SJCRH30 (cell line): ENCODE measurements at regions not wholly inside any gene's neighbourhood (a gene's known extent, or its start where the extent isn't known, plus 50 kb on each side); places are given as distances from the start of the nearest gene placed in this dataset.

Experiments used
- DNase-seq, 2 experiments: peaks; one replicate each; pipeline ENCODE4 v3.0.0-alpha.2; 2015 to 2020
- H3K27ac ChIP-seq: fragments of 250-450 bp; sonication (Bioruptor Pico); 2 replicates; pipeline ENCODE4 v1.5.1; 2020; ENCODE audit warnings: mild to moderate bottlenecking, moderate library complexity
- H3K27me3 ChIP-seq: fragments of 250-450 bp; sonication (Bioruptor Pico); 2 replicates; pipeline ENCODE4 v1.5.1; 2020; ENCODE audit warnings: mild to moderate bottlenecking, moderate library complexity
- H3K36me3 ChIP-seq: fragments of 250-450 bp; sonication (Bioruptor Pico); 2 replicates; pipeline ENCODE4 v1.5.1; 2020; ENCODE audit warnings: mild to moderate bottlenecking, moderate library complexity
- H3K4me1 ChIP-seq: fragments of 250-450 bp; sonication (Bioruptor Pico); 2 replicates; pipeline ENCODE4 v1.5.1; 2020; ENCODE audit warnings: mild to moderate bottlenecking, moderate library complexity
- H3K4me3 ChIP-seq: fragments of 250-450 bp; sonication (Bioruptor Pico); 2 replicates; pipeline ENCODE4 v1.5.1; 2020; ENCODE audit warnings: mild to moderate bottlenecking, moderate library complexity
- H3K9me3 ChIP-seq: fragments of 250-450 bp; sonication (Bioruptor Pico); replicated peaks from 2 replicates; pipeline ENCODE4 v1.5.1; 2020; ENCODE audit warnings: mild to moderate bottlenecking, moderate library complexity

- DNase-seq = no peak
- Histone ChIP-seq H3K4me1 (no peaks in the 10 kb centered on the region; the same call in 1 of the 2 replicates), H3K27ac (no peak overlapping the region), H3K4me3 (no peak overlapping the region), H3K9me3 (no peaks in the 10 kb centered on the region), H3K27me3 (peaks cover 5% of the 10 kb centered on the region; the same call in 1 of the 2 replicates), H3K36me3 (no peaks in the 10 kb centered on the region)
Measured at GRCh38 chr15:68482246-68482645, 50.3 kb upstream of the ITGA11 start.

GRCh38 chr15:68483165-68483564 is 51.2 kb upstream of the ITGA11 start:
- no peak overlapping the region for H3K4me3 ChIP-seq
- H3K4me1 ChIP-seq = no peaks in the 10 kb centered on the region; the same call in 1 of the 2 replicates
- H3K36me3 ChIP-seq = no peaks in the 10 kb centered on the region

GRCh38 chr15:68484220-68484619 is 52.3 kb upstream of the ITGA11 start:
- H3K36me3 ChIP-seq = no peaks in the 10 kb centered on the region
- no peaks in the 10 kb centered on the region; the same call in 1 of the 2 replicates for H3K4me1 ChIP-seq
- H3K27me3 ChIP-seq = peaks cover 5% of the 10 kb centered on the region; the same call in 1 of the 2 replicates
- no peaks in the 10 kb centered on the region for H3K9me3 ChIP-seq
- H3K4me3 ChIP-seq = no peak overlapping the region
- no peak overlapping the region for H3K27ac ChIP-seq
- DNase-seq = no peak

More at GRCh38 chr15:68483165-68483564, 51.2 kb upstream of the ITGA11 start:
- H3K9me3 ChIP-seq = no peaks in the 10 kb centered on the region
- H3K27me3 ChIP-seq = peaks cover 5% of the 10 kb centered on the region; the same call in 1 of the 2 replicates
- no peak overlapping the region for H3K27ac ChIP-seq
- DNase-seq = no peak

GRCh38 chr15:68484696-68485400 is 52.9 kb upstream of the ITGA11 start:
- H3K4me1 ChIP-seq = no peaks in the 10 kb centered on the region; the same call in 1 of the 2 replicates
- peaks cover 5% of the 10 kb centered on the region; the same call in 1 of the 2 replicates for H3K27me3 ChIP-seq
- peak; percentile 17 to 24 for DNase-seq
- H3K9me3 ChIP-seq = no peaks in the 10 kb centered on the region
- no peaks in the 10 kb centered on the region for H3K36me3 ChIP-seq
- H3K27ac ChIP-seq = no peak overlapping the region
- H3K4me3 ChIP-seq = no peak overlapping the region

GRCh38 chr15:68485721-68486360 is 53.9 kb upstream of the ITGA11 start:
- DNase-seq = no peak
- Histone ChIP-seq H3K27ac (no peak overlapping the region), H3K4me1 (no peaks in the 10 kb centered on the region; the same call in 1 of the 2 replicates), H3K27me3 (peaks cover 5% of the 10 kb centered on the region; the same call in 1 of the 2 replicates), H3K36me3 (no peaks in the 10 kb centered on the region), H3K4me3 (no peak overlapping the region), H3K9me3 (no peaks in the 10 kb centered on the region)

- DNase-seq = no peak
- no peaks in the 10 kb centered on the region; the same call in 1 of the 2 replicates for H3K4me1 ChIP-seq
- no peaks in the 10 kb centered on the region; the same call in 1 of the 2 replicates for H3K27me3 ChIP-seq
- H3K9me3 ChIP-seq = no peaks in the 10 kb centered on the region
- H3K4me3 ChIP-seq = no peak overlapping the region
- H3K27ac ChIP-seq = no peak overlapping the region
- H3K36me3 ChIP-seq = no peaks in the 10 kb centered on the region
Measured at GRCh38 chr15:68487087-68487843, 55.3 kb upstream of the ITGA11 start.

- Histone ChIP-seq H3K27ac (no peak overlapping the region), H3K27me3 (no peaks in the 10 kb centered on the region; the same call in none of the 2 replicates), H3K4me1 (no peaks in the 10 kb centered on the region; the same call in 1 of the 2 replicates)
Measured at GRCh38 chr15:68488290-68488689, 56.3 kb upstream of the ITGA11 start.

GRCh38 chr15:68488966-68489365 is 57.0 kb upstream of the ITGA11 start:
- Histone ChIP-seq H3K27ac (no peak overlapping the region), H3K4me3 (no peak overlapping the region), H3K4me1 (no peaks in the 10 kb centered on the region; the same call in 1 of the 2 replicates), H3K9me3 (no peaks in the 10 kb centered on the region), H3K27me3 (no peaks in the 10 kb centered on the region; the same call in none of the 2 replicates), H3K36me3 (no peaks in the 10 kb centered on the region)
- no peak for DNase-seq

More at GRCh38 chr15:68488290-68488689, 56.3 kb upstream of the ITGA11 start:
- H3K4me3 ChIP-seq = no peak overlapping the region
- no peaks in the 10 kb centered on the region for H3K9me3 ChIP-seq
- H3K36me3 ChIP-seq = no peaks in the 10 kb centered on the region
- no peak for DNase-seq

GRCh38 chr15:68489421-68489820 is 57.5 kb upstream of the ITGA11 start:
- Histone ChIP-seq H3K27ac (no peak overlapping the region), H3K9me3 (no peaks in the 10 kb centered on the region), H3K4me1 (no peaks in the 10 kb centered on the region; the same call in 1 of the 2 replicates), H3K27me3 (no peaks in the 10 kb centered on the region; the same call in none of the 2 replicates), H3K4me3 (no peak overlapping the region), H3K36me3 (no peaks in the 10 kb centered on the region)
- DNase-seq = no peak

GRCh38 chr15:68491415-68492106 is 59.6 kb upstream of the ITGA11 start:
- H3K9me3 ChIP-seq = no peaks in the 10 kb centered on the region
- H3K4me1 ChIP-seq = no peaks in the 10 kb centered on the region
- no peak overlapping the region for H3K4me3 ChIP-seq
- no peak for DNase-seq
- no peaks in the 10 kb centered on the region for H3K36me3 ChIP-seq
- no peaks in the 10 kb centered on the region; the same call in none of the 2 replicates for H3K27me3 ChIP-seq
- no peak overlapping the region for H3K27ac ChIP-seq

- Histone ChIP-seq H3K27ac (no peak overlapping the region), H3K4me3 (no peak overlapping the region), H3K9me3 (no peaks in the 10 kb centered on the region), H3K36me3 (no peaks in the 10 kb centered on the region), H3K27me3 (no peaks in the 10 kb centered on the region; the same call in none of the 2 replicates), H3K4me1 (no peaks in the 10 kb centered on the region)
- no peak for DNase-seq
Measured at GRCh38 chr15:68492855-68493254, 60.9 kb upstream of the ITGA11 start.

GRCh38 chr15:68493629-68494028 is 61.7 kb upstream of the ITGA11 start:
- H3K27ac ChIP-seq = no peak overlapping the region
- H3K4me1 ChIP-seq = no peaks in the 10 kb centered on the region
- H3K4me3 ChIP-seq = no peak overlapping the region
- no peaks in the 10 kb centered on the region for H3K9me3 ChIP-seq
- no peak for DNase-seq
- H3K36me3 ChIP-seq = no peaks in the 10 kb centered on the region
- H3K27me3 ChIP-seq = no peaks in the 10 kb centered on the region; the same call in none of the 2 replicates

GRCh38 chr15:68494573-68495110 is 62.7 kb upstream of the ITGA11 start:
- Histone ChIP-seq H3K4me1 (no peaks in the 10 kb centered on the region), H3K9me3 (no peaks in the 10 kb centered on the region), H3K27me3 (no peaks in the 10 kb centered on the region; the same call in none of the 2 replicates), H3K27ac (no peak overlapping the region), H3K4me3 (no peak overlapping the region), H3K36me3 (no peaks in the 10 kb centered on the region)
- DNase-seq = no peak
